ENCODE measurements at regions not wholly inside any gene's neighbourhood (a gene's known extent, or its start where the extent isn't known, plus 50 kb on each side); places are given as distances from the start of the nearest gene placed in this dataset.
"Not testable (repeated sequence)": the region's sequence is repeated elsewhere in the genome, so short reads cannot be mapped to it uniquely, and the experiment has no call there.

GRCh38 chr14:98916036-98916435 lies 356.0 kb downstream of the BCL11B start:
- no peak overlapping the region for H3K4me3 ChIP-seq (ENCODE audit: low read length)
- H3K36me3 ChIP-seq (ENCODE audit: control insufficient read depth, insufficient read depth, low read length) = no peaks in the 10 kb centered on the region
- H3K4me1 ChIP-seq (ENCODE audit: control insufficient read depth, insufficient read depth, low read length) = no peaks in the 10 kb centered on the region
- H3K27me3 ChIP-seq (ENCODE audit: control insufficient read depth, insufficient read depth, low read length) = peaks cover 3% of the 10 kb centered on the region
- H3K9ac ChIP-seq (ENCODE audit: low read length) = no peak overlapping the region
- H3K9me3 ChIP-seq (ENCODE audit: control insufficient read depth, low read length) = no peaks in the 10 kb centered on the region

- Histone ChIP-seq H3K27me3 (ENCODE audit: control insufficient read depth, insufficient read depth, low read length) (peaks cover 3% of the 10 kb centered on the region), H3K4me3 (ENCODE audit: low read length) (no peak overlapping the region), H3K4me1 (ENCODE audit: control insufficient read depth, insufficient read depth, low read length) (no peaks in the 10 kb centered on the region), H3K36me3 (ENCODE audit: control insufficient read depth, insufficient read depth, low read length) (no peaks in the 10 kb centered on the region), H3K9me3 (ENCODE audit: control insufficient read depth, low read length) (no peaks in the 10 kb centered on the region), H3K9ac (ENCODE audit: low read length) (no peak overlapping the region)
Measured at GRCh38 chr14:98916476-98916875, 355.5 kb downstream of the BCL11B start.

DNA sequence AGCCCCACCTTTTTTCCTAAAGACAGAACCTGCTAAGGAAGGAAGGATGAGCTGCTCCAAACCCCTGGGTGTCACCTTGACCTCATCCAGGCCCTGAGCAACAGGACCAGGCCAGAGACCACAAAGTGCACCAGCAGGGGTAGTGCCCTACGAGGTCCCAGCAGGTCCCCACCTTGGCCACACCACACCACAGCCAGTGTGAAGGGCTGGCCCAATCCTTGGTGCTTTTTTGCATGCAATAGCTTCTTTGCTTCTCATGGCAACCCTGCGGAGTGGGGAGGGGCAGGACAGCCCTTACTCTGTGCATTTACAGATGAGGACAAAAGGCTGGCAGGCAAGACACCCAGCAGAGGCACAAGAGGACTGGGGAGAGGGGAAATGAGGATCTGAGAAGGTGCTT lies 352.6 kb downstream of the BCL11B start:
- H3K9ac ChIP-seq (ENCODE audit: low read length) = no peak overlapping the region
- H3K4me3 ChIP-seq (ENCODE audit: low read length) = no peak overlapping the region
- no peaks in the 10 kb centered on the region for H3K27me3 ChIP-seq (ENCODE audit: control insufficient read depth, insufficient read depth, low read length)
- no peaks in the 10 kb centered on the region for H3K4me1 ChIP-seq (ENCODE audit: control insufficient read depth, insufficient read depth, low read length)
- H3K9me3 ChIP-seq (ENCODE audit: control insufficient read depth, low read length) = no peaks in the 10 kb centered on the region
- no peaks in the 10 kb centered on the region for H3K36me3 ChIP-seq (ENCODE audit: control insufficient read depth, insufficient read depth, low read length)

GRCh38 chr14:98921306-98921705 lies 350.7 kb downstream of the BCL11B start:
- not testable (repeated sequence) for H3K9me3 ChIP-seq (ENCODE audit: control insufficient read depth, low read length); H3K4me1 ChIP-seq (ENCODE audit: control insufficient read depth, insufficient read depth, low read length); H3K9ac ChIP-seq (ENCODE audit: low read length); H3K27me3 ChIP-seq (ENCODE audit: control insufficient read depth, insufficient read depth, low read length); H3K4me3 ChIP-seq (ENCODE audit: low read length); H3K36me3 ChIP-seq (ENCODE audit: control insufficient read depth, insufficient read depth, low read length)

GRCh38 chr14:98923596-98923995 lies 348.4 kb downstream of the BCL11B start:
- Histone ChIP-seq H3K27me3 (ENCODE audit: control insufficient read depth, insufficient read depth, low read length) (no peaks in the 10 kb centered on the region), H3K4me3 (ENCODE audit: low read length) (no peak overlapping the region), H3K4me1 (ENCODE audit: control insufficient read depth, insufficient read depth, low read length) (peaks cover 7% of the 10 kb centered on the region), H3K9ac (ENCODE audit: low read length) (no peak overlapping the region), H3K36me3 (ENCODE audit: control insufficient read depth, insufficient read depth, low read length) (no peaks in the 10 kb centered on the region), H3K9me3 (ENCODE audit: control insufficient read depth, low read length) (no peaks in the 10 kb centered on the region)

- Histone ChIP-seq H3K36me3 (ENCODE audit: control insufficient read depth, insufficient read depth, low read length) (no peaks in the 10 kb centered on the region), H3K9ac (ENCODE audit: low read length) (no peak overlapping the region), H3K27me3 (ENCODE audit: control insufficient read depth, insufficient read depth, low read length) (no peaks in the 10 kb centered on the region), H3K9me3 (ENCODE audit: control insufficient read depth, low read length) (no peaks in the 10 kb centered on the region), H3K4me1 (ENCODE audit: control insufficient read depth, insufficient read depth, low read length) (peaks cover 7% of the 10 kb centered on the region), H3K4me3 (ENCODE audit: low read length) (no peak overlapping the region)
Measured at GRCh38 chr14:98924046-98924445, 348.0 kb downstream of the BCL11B start.

DNA sequence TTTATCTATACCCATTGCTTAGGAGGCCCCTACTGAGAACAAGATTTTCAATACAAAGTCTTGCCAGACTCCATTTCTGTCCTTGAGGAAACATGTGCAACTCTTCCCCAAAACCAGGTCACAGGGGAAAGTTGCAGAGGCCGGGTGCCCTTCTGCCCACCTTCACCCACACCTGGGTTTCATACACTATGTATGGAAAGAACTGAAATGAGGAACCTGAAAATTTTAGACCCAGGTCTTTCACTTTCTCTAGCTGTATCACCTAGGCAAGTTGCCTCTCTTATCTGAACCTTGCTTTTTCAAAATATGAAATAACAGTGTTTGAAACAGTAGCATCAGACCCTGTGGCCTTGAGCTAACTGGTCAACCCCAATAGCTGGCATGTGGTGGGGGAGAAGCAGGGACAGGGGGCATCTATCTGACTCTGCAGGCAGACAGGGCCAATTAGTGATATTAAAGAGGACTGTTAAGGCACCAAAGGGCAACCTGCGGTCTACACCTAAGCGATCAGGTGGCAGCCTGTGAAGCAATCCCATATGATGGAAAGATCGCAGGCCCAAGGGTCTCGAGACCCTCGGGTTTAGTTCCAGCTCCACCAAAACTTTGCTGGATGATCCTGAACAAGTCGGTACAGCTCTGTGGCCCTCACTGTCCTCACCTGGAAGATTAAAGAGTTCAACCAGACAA lies 346.5 kb downstream of the BCL11B start:
- Histone ChIP-seq H3K4me3 (ENCODE audit: low read length) (no peak overlapping the region), H3K9me3 (ENCODE audit: control insufficient read depth, low read length) (no peaks in the 10 kb centered on the region), H3K36me3 (ENCODE audit: control insufficient read depth, insufficient read depth, low read length) (no peaks in the 10 kb centered on the region), H3K9ac (ENCODE audit: low read length) (no peak overlapping the region), H3K27me3 (ENCODE audit: control insufficient read depth, insufficient read depth, low read length) (no peaks in the 10 kb centered on the region), H3K4me1 (ENCODE audit: control insufficient read depth, insufficient read depth, low read length) (peaks cover 7% of the 10 kb centered on the region)

- H3K4me1 ChIP-seq (ENCODE audit: control insufficient read depth, insufficient read depth, low read length) = peaks cover 7% of the 10 kb centered on the region
- H3K9ac ChIP-seq (ENCODE audit: low read length) = no peak overlapping the region
- no peaks in the 10 kb centered on the region for H3K9me3 ChIP-seq (ENCODE audit: control insufficient read depth, low read length)
- no peaks in the 10 kb centered on the region for H3K27me3 ChIP-seq (ENCODE audit: control insufficient read depth, insufficient read depth, low read length)
- no peak overlapping the region for H3K4me3 ChIP-seq (ENCODE audit: low read length)
- no peaks in the 10 kb centered on the region for H3K36me3 ChIP-seq (ENCODE audit: control insufficient read depth, insufficient read depth, low read length)
Measured at GRCh38 chr14:98926146-98926545, 345.9 kb downstream of the BCL11B start.

GRCh38 chr14:98926801-98927200 lies 345.2 kb downstream of the BCL11B start:
- Histone ChIP-seq H3K27me3 (ENCODE audit: control insufficient read depth, insufficient read depth, low read length) (no peaks in the 10 kb centered on the region), H3K9me3 (ENCODE audit: control insufficient read depth, low read length) (no peaks in the 10 kb centered on the region), H3K36me3 (ENCODE audit: control insufficient read depth, insufficient read depth, low read length) (no peaks in the 10 kb centered on the region), H3K9ac (ENCODE audit: low read length) (no peak overlapping the region), H3K4me1 (ENCODE audit: control insufficient read depth, insufficient read depth, low read length) (peaks cover 7% of the 10 kb centered on the region), H3K4me3 (ENCODE audit: low read length) (no peak overlapping the region)

- no peak overlapping the region for H3K9ac ChIP-seq (ENCODE audit: low read length)
- no peaks in the 10 kb centered on the region for H3K9me3 ChIP-seq (ENCODE audit: control insufficient read depth, low read length)
- H3K4me3 ChIP-seq (ENCODE audit: low read length) = no peak overlapping the region
- no peaks in the 10 kb centered on the region for H3K36me3 ChIP-seq (ENCODE audit: control insufficient read depth, insufficient read depth, low read length)
- H3K4me1 ChIP-seq (ENCODE audit: control insufficient read depth, insufficient read depth, low read length) = peaks cover 7% of the 10 kb centered on the region
- H3K27me3 ChIP-seq (ENCODE audit: control insufficient read depth, insufficient read depth, low read length) = no peaks in the 10 kb centered on the region
Measured at GRCh38 chr14:98927986-98928385, 344.0 kb downstream of the BCL11B start.

DNA sequence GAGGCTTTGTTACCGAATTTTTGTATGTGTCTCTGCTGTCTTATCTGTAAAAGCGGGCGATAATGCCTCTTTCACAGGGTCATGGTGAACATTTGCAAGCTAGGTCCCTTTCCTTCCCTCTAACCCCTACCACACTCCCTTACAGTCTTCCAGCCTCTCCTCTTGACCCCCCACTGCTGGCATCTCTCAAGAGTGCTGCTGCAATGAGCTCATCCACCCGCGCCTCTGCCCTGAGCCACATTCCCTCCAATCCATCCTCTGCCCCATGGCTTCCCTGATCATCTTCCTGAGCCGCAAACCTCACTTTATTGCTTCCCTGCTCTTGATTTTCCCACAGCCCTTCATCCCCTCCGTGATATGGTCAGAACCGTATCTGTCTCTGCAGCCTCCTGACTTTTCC lies 343.6 kb downstream of the BCL11B start:
- H3K4me1 ChIP-seq (ENCODE audit: control insufficient read depth, insufficient read depth, low read length) = peaks cover 7% of the 10 kb centered on the region
- no peak overlapping the region for H3K4me3 ChIP-seq (ENCODE audit: low read length)
- no peak overlapping the region for H3K9ac ChIP-seq (ENCODE audit: low read length)
- no peaks in the 10 kb centered on the region for H3K9me3 ChIP-seq (ENCODE audit: control insufficient read depth, low read length)
- no peaks in the 10 kb centered on the region for H3K27me3 ChIP-seq (ENCODE audit: control insufficient read depth, insufficient read depth, low read length)
- H3K36me3 ChIP-seq (ENCODE audit: control insufficient read depth, insufficient read depth, low read length) = no peaks in the 10 kb centered on the region

- Histone ChIP-seq H3K4me1 (ENCODE audit: control insufficient read depth, insufficient read depth, low read length) (peaks cover 4% of the 10 kb centered on the region), H3K36me3 (ENCODE audit: control insufficient read depth, insufficient read depth, low read length) (no peaks in the 10 kb centered on the region), H3K9ac (ENCODE audit: low read length) (no peak overlapping the region), H3K9me3 (ENCODE audit: control insufficient read depth, low read length) (no peaks in the 10 kb centered on the region), H3K27me3 (ENCODE audit: control insufficient read depth, insufficient read depth, low read length) (no peaks in the 10 kb centered on the region), H3K4me3 (ENCODE audit: low read length) (no peak overlapping the region)
Measured at GRCh38 chr14:98931126-98931525, 340.9 kb downstream of the BCL11B start.

GRCh38 chr14:98931911-98932310 lies 340.1 kb downstream of the BCL11B start:
- Histone ChIP-seq H3K4me3 (ENCODE audit: low read length) (no peak overlapping the region), H3K9ac (ENCODE audit: low read length) (no peak overlapping the region), H3K36me3 (ENCODE audit: control insufficient read depth, insufficient read depth, low read length) (no peaks in the 10 kb centered on the region), H3K4me1 (ENCODE audit: control insufficient read depth, insufficient read depth, low read length) (no peaks in the 10 kb centered on the region), H3K27me3 (ENCODE audit: control insufficient read depth, insufficient read depth, low read length) (no peaks in the 10 kb centered on the region), H3K9me3 (ENCODE audit: control insufficient read depth, low read length) (no peaks in the 10 kb centered on the region)

All from mucosa of stomach (tissue), 1 donor.